ENCODE measurements at regions not wholly inside any gene's neighbourhood (a gene's known extent, or its start where the extent isn't known, plus 50 kb on each side); places are given as distances from the start of the nearest gene placed in this dataset.

DNA sequence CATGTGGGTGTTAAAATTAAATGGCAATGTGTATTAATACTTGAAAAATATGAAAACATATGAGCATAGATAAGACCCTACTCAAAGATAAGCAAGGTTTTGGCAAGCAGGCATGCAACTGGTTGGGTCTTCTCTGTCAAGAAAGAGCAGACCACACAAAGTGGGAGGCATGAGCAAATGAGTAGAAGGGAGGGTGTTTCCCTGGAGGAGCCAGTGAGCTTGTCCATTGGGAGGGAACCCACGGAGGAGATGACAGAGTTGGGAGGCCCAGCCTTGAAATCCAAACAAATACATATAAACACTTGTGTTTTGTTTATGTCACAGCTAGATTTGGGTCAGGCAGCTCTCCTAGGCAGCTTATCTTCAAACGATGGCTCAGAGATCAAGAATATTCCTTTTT lies 134.5 kb upstream of the CXCL12 start:
- H3K27ac ChIP-seq = no peak overlapping the region
- WGBS, 2 donors = 51 to 54% methylated on average over 2 of the region's 2 CpGs
- ATAC-seq (no peak), DNase-seq (no peak)
- H3K4me1 ChIP-seq = no peaks in the 10 kb centered on the region
- TF ChIP-seq, protein P1, sequence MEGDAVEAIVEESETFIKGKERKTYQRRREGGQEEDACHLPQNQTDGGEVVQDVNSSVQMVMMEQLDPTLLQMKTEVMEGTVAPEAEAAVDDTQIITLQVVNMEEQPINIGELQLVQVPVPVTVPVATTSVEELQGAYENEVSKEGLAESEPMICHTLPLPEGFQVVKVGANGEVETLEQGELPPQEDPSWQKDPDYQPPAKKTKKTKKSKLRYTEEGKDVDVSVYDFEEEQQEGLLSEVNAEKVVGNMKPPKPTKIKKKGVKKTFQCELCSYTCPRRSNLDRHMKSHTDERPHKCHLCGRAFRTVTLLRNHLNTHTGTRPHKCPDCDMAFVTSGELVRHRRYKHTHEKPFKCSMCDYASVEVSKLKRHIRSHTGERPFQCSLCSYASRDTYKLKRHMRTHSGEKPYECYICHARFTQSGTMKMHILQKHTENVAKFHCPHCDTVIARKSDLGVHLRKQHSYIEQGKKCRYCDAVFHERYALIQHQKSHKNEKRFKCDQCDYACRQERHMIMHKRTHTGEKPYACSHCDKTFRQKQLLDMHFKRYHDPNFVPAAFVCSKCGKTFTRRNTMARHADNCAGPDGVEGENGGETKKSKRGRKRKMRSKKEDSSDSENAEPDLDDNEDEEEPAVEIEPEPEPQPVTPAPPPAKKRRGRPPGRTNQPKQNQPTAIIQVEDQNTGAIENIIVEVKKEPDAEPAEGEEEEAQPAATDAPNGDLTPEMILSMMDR (IDR thresholded peaks at IDR 0.05) = no peak
- no peak overlapping the region for H3K4me3 ChIP-seq
- H3K36me3 ChIP-seq = no peaks in the 10 kb centered on the region
- intact Hi-C loops (cut with DNase I) = loop anchor here in 1 of 10 donors (5.0 kb wide), 1 partner anchor 852 kb away; no protein-coding TSS in a partner anchor
- peaks cover 0 to 13% (median 0%) of the 10 kb centered on the region in 11 donors for H3K9me3 ChIP-seq
- H3K27me3 ChIP-seq = no peaks in the 10 kb centered on the region

DNA sequence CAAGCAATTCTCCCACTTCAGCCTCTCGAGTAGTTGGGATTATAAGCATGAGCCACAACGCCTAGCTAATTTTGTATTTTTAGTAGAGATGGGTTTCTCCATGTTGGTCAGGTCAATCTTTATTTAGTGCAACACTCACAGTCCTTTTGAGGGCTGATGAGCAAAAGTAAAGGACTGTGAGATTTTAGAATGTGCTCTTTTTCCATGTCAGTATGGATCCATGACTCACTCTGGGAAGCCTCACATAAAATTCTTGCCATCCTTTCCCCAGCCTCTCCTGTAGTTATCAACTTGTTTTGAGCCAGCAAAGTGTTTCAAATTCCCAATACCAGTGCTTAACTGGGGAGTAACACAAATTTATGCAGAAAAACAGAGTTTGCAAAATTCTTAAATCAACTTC lies 135.8 kb upstream of the CXCL12 start:
- no peak overlapping the region for H3K27ac ChIP-seq
- intact Hi-C loops (cut with DNase I) = no loop called here
- ATAC-seq (no peak), DNase-seq (no peak)
- no peaks in the 10 kb centered on the region for H3K4me1 ChIP-seq
- H3K4me3 ChIP-seq = no peak overlapping the region
- H3K36me3 ChIP-seq = no peaks in the 10 kb centered on the region
- peaks cover 0 to 14% (median 0%) of the 10 kb centered on the region in 11 donors for H3K9me3 ChIP-seq
- 89 to 97% methylated on average over 2 of the region's 2 CpGs for WGBS, 2 donors
- no peaks in the 10 kb centered on the region for H3K27me3 ChIP-seq
- TF ChIP-seq, protein P1 (IDR thresholded peaks at IDR 0.05) = no peak

DNA sequence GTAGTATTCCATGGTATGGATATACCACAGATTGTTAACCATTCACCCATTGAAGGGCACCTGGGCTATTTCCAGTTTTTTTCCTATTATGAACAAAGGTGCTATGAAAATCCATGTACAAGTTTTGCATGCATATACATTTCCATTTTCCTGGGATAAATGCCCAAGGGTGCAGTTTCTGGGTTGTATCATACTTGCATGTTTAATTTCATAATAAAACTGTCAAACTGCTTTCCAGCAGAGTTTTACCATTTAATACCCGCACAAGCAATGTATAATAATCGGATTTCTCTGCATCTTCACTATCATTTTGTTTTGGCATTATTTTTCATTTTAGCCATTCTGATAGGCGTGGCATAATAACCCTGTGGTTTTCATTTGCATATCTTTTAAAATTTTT lies 154.3 kb upstream of the CXCL12 start:
- DNase-seq = no peak
- no peak for ATAC-seq
- H3K4me1 ChIP-seq = no peaks in the 10 kb centered on the region
- peaks cover 0 to 24% (median 0%) of the 10 kb centered on the region in 11 donors for H3K9me3 ChIP-seq
- H3K36me3 ChIP-seq = no peaks in the 10 kb centered on the region
- H3K27ac ChIP-seq = no peak overlapping the region
- H3K27me3 ChIP-seq = no peaks in the 10 kb centered on the region
- intact Hi-C loops (cut with DNase I) = no loop called here
- WGBS, 2 donors = 92 to 93% methylated on average over 3 of the region's 3 CpGs
- TF ChIP-seq, protein P1 (IDR thresholded peaks at IDR 0.05) = no peak
- no peak overlapping the region for H3K4me3 ChIP-seq

DNA sequence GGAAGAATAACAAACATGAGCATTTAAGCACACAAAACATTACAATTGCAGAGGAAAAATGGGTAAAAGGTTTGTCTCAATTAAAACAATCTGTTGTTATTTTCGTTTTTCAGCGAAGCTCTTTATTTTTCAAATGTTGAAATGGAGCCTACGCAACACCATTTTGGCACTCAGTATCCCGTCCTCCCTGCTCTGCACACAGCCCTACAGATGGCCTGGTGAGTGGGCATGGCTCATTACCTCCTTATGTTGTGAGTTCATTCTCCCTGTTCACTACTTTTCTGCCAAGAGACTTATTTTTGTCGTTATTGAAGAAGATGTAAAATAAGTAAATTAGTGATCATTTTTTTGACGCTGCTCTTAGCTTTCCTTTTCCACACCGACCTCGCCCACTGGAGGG lies 167.8 kb upstream of the CXCL12 start:
- H3K36me3 ChIP-seq = no peaks in the 10 kb centered on the region
- no peak overlapping the region for H3K27ac ChIP-seq
- DNase-seq = no peak
- H3K9me3 ChIP-seq = peaks cover 0 to 29% (median 6%) of the 10 kb centered on the region in 11 donors
- TF ChIP-seq, protein P1 (IDR thresholded peaks at IDR 0.05) = no peak
- no peak for ATAC-seq
- intact Hi-C loops (cut with DNase I) = no loop called here
- H3K4me3 ChIP-seq = no peak overlapping the region
- 84 to 86% methylated on average over 8 of the region's 8 CpGs for WGBS, 2 donors
- no peaks in the 10 kb centered on the region for H3K4me1 ChIP-seq
- H3K27me3 ChIP-seq = no peaks in the 10 kb centered on the region

Measured in heart right ventricle (tissue), 16 donors.